ENCODE measurements at regions not wholly inside any gene's neighbourhood (a gene's known extent, or its start where the extent isn't known, plus 50 kb on each side); places are given as distances from the start of the nearest gene placed in this dataset.
"Not testable (repeated sequence)": the region's sequence is repeated elsewhere in the genome, so short reads cannot be mapped to it uniquely, and the experiment has no call there.

- no peak for DNase-seq (ENCODE audit: low spot score)
Measured at GRCh38 chr17:77548967-77549366, 408.2 kb downstream of the SEC14L1 start.

GRCh38 chr17:77549726-77550366, 408.7 kb upstream of the TNRC6C start:
- DNase-seq (ENCODE audit: low spot score) = no peak

- no peak for DNase-seq (ENCODE audit: low spot score)
Measured at GRCh38 chr17:77553459-77554066, 404.9 kb upstream of the TNRC6C start.

GRCh38 chr17:77555121-77555591, 403.3 kb upstream of the TNRC6C start:
- DNase-seq (ENCODE audit: low spot score) = no peak

DNA sequence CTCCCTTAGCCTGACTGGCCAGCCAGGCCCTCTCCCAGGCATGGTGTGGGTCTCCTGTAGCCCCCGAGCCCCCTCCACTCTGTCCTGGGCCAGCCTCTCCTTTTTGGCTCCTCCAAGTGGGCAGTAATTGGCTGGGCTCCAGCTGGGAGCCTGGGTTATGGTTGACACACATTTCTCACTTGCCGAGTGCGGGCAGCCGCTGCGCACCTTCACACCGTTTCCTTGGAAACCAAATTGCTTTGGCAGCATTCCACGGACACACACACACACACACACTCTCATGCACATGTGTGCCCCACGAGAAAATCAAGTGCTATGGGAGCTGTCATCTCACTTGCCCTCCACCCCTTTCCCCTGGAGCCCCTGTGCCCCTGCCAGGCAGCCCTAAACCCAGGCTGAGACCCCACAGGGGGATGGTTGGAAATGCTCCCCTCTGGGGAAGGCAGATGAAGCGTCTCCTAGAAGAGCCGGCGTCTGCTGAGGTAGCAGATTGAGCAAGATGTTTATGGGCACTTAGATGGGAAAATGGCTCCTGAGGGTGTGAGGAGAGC, 402.7 kb upstream of the TNRC6C start:
- DNase-seq (ENCODE audit: low spot score) = no peak

DNA sequence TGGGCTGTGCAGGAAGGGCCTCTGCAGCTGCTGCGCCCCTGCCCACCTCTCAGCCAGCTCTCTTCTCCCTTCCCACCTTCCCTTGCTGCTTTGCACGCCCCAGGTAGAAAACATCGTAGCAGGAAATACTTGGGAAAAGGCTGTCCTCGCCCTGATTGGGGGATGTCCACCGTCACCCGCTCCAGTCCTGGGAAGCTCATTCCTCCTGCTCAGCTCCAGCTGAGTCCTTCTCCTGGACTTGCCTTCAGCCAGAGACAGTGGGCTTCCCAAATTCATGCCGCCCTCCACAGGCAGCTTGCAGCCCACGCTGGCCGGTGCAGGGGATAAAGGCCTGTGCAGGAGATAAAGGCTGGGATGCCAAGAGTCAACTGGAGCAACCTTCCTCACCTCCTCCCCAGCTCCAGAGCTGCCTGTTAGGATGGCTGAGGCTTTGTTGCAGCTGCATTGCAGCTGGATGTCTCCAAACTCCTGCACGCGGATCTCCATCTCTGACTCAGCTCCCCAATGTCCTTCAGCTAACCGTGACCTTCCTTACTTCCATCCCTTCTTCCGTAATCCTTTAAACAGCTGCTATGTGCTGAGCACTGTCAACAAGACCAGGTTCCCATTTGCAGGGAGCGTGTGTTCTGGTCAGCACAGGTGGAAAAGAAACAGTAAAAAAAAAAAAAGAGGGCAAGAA, 402.0 kb upstream of the TNRC6C start:
- DNase-seq (ENCODE audit: low spot score) = no peak

DNA sequence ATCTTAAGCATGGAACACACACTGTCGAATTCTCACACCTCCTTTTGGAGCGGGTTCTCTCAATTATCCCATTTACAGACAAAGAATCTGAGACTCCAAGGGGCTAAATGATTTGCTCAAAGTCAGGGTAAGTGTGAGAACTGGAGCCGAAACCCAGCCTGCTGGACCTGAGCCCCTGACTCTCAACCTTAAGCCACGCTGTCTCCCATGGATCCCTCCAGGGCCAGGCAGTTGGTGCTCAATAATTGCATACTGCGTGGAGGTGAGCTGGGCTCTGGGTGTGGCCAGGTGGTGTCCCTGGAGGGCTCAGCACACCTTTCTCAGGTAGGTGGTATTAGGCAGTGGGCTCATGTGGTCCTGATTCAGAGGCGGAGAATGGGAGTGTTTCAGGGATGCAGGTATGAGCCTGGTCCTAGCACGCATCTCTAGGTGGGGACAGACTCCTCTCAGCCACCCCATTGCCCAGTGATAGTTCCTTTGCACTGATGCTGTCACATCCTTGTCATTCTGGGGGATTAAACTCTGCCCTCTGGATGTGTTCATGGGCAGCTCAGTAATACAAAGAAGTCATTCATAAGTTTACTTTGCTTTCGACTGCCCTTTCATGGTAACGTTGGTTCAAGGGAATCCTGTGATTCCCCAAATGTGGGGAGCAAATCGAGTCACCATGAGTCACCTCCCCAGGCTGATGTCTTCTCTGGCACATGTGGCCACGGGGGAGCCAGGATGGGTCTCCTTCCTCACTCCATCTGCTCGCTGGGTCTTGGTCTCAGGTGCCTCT, 399.5 kb upstream of the TNRC6C start:
- DNase-seq (ENCODE audit: low spot score) = no peak

GRCh38 chr17:77560381-77560780, 398.1 kb upstream of the TNRC6C start:
- DNase-seq (ENCODE audit: low spot score) = no peak

- no peak for DNase-seq (ENCODE audit: low spot score)
Measured at GRCh38 chr17:77560841-77561240, 397.7 kb upstream of the TNRC6C start.

- not testable (repeated sequence) for DNase-seq (ENCODE audit: low spot score)
Measured at GRCh38 chr17:77562361-77562760, 396.1 kb upstream of the TNRC6C start.

GRCh38 chr17:77563439-77564102, 394.9 kb upstream of the TNRC6C start:
- DNase-seq (ENCODE audit: low spot score) = no peak

GRCh38 chr17:77564278-77564920, 394.1 kb upstream of the TNRC6C start:
- DNase-seq (ENCODE audit: low spot score) = no peak

- DNase-seq (ENCODE audit: low spot score) = no peak
Measured at GRCh38 chr17:77565166-77565565, 393.3 kb upstream of the TNRC6C start.

DNA sequence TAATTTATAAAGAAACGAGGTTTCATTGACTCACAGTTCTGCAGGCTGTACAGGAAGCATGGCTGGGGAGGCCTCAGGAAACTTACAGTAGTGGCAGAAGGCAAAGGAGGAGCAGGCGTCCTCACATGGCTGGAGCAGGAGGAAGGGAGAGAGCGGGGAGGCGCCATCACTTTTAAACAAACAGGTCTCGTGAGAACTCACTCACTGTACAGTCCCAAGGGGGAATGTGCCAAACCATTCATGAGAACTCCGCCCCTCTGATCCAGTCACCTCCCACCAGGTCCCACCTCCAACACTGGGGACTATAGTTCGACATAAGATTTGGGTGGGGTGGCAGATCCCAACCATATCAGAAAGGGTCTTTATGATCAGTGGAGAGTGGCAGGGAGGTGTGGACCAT, 392.4 kb upstream of the TNRC6C start:
- no peak for DNase-seq (ENCODE audit: low spot score)

- DNase-seq (ENCODE audit: low spot score) = no peak
Measured at GRCh38 chr17:77566566-77567138, 391.9 kb upstream of the TNRC6C start.

DNA sequence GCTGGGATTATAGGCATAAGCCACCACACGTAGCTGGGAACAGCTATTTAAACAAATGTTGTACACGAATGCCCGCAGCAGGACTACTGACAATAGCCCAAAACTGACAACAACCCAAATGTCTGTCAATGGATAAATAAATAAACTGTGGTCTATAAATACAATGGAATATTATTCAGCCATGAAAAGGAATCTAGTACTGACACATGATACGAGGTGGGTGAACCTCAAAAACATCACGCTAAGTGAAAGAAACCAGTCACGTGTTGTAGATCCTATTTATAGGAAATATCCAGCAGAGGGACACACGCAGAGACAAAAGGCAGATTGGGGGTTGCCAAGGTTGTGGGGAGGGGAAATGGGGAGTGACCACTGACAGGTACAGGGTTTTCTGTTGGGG, 390.0 kb upstream of the TNRC6C start:
- no peak for DNase-seq (ENCODE audit: low spot score)

- no peak for DNase-seq (ENCODE audit: low spot score)
Measured at GRCh38 chr17:77569846-77570564, 388.5 kb upstream of the TNRC6C start.

- no peak for DNase-seq (ENCODE audit: low spot score)
Measured at GRCh38 chr17:77570565-77570898, 388.0 kb upstream of the TNRC6C start.

DNA sequence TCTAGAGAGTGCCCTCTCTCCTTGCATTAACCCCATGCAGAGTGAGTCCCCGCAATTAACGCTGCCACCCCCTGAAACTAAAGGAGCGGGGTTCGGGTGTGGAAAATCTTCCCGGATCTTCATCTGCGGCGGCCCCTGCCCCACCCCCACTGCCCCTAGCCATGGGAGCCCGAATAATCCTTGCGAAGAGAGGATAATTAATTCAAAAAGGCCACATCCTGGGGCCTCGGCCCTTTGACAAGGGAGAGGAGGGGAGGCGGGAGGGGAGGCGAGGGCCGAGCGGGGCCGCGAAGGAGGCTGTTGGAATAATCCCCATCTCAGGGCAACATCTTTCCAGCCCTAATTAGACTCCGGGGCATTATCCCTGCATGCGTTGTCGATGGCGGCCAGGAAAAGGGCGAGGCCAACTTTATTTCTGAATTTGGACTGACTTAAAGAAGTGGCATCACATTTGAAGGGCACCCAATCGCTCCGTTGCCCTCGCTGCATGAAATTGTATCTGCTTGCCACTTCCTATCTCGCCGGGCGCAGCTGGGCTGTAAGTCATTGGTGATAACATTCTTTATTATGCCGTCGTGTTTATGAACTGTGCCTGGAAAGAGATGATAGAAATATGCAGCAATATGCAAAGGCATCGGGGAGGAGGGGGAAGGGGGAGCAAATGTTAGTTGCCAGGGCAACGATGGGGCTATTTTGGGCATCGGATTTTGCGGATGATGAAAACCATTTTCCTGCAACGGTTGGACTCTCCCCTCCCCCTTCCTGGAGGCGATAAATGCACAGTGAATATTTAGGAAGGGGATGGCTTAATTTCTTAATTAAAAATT, 387.1 kb upstream of the TNRC6C start:
- DNase-seq (ENCODE audit: low spot score) = peak; percentile 16
